Panc1 (cell line): ENCODE measurements at regions not wholly inside any gene's neighbourhood (a gene's known extent, or its start where the extent isn't known, plus 50 kb on each side); places are given as distances from the start of the nearest gene placed in this dataset.
"Not testable (repeated sequence)": the region's sequence is repeated elsewhere in the genome, so short reads cannot be mapped to it uniquely, and the experiment has no call there.

ENCODE experiments used
- ATAC-seq: fragments of 200-7000 bp; cut with Tn5 transposase; 2 replicates; pipeline ENCODE4 v1.9.1; 2020; ENCODE audit warnings: mild to moderate bottlenecking, moderate library complexity
- BruUV-seq: library from RNA; stranded (reverse); fragments of 400-500 nt; replicated peaks from 2 replicates; lab custom pipeline; 2021; lab: Mats Ljungman, UMichigan
- CTCF ChIA-PET: fragments of 300-600 bp; sonication (Branson Sonifier 250); formaldehyde crosslinking; loops from one replicate; lab custom pipeline; 2022; ENCODE audit warnings: antibody characterized with exemption; lab: Charles Lee
- POLR2A ChIA-PET: fragments of 300-600 bp; sonication (Branson Sonifier 250); formaldehyde crosslinking; loops from one replicate; lab custom pipeline; 2022; ENCODE audit warnings: antibody characterized with exemption; lab: Charles Lee
- DNase-seq: peaks from one replicate; pipeline ENCODE4 v3.0.0-alpha.2; 2010; ENCODE audit warnings: low read depth, low spot score
- H3K27ac ChIP-seq: 2 replicates; pipeline ENCODE4 v1.5.1; 2011; ENCODE audit warnings: mild to moderate bottlenecking, low read length, inconsistent platforms
- H3K27me3 ChIP-seq: fragments of 200-500 bp; sonication (Bioruptor generic); 2 replicates; pipeline ENCODE4 v1.6.0; 2014; ENCODE audit warnings: low read length, inconsistent platforms; ENCODE audit not compliant: control insufficient read depth, insufficient read depth
- H3K36me3 ChIP-seq: fragments of 200-500 bp; sonication (Bioruptor generic); 2 replicates; pipeline ENCODE4 v1.5.1; 2014; ENCODE audit warnings: inconsistent platforms, mild to moderate bottlenecking, low read length, moderate library complexity; ENCODE audit not compliant: control insufficient read depth, insufficient read depth
- H3K4me1 ChIP-seq: 2 replicates; pipeline ENCODE4 v1.5.1; 2011; ENCODE audit warnings: inconsistent platforms, mild to moderate bottlenecking, low read length, moderate library complexity; ENCODE audit not compliant: control insufficient read depth, insufficient read depth
- H3K4me3 ChIP-seq, 2 experiments: 2 replicates each; pipeline ENCODE4 v1.5.1; 2011 to 2012; ENCODE audit warnings: low read depth in 2 of 2, low read length in 2 of 2, mild to moderate bottlenecking in 2 of 2, inconsistent platforms in 1 of 2, moderate library complexity in 1 of 2
- H3K9me3 ChIP-seq: fragments of 200-500 bp; sonication (Bioruptor generic); 2 replicates; pipeline ENCODE4 v1.5.1; 2014; ENCODE audit warnings: low read depth, mild to moderate bottlenecking, inconsistent platforms, low read length, moderate library complexity; ENCODE audit not compliant: control insufficient read depth, insufficient read depth
- POLR2AphosphoS5 ChIP-seq: IDR thresholded peaks from 2 replicates; pipeline ENCODE4 v1.6.1; 2012; ENCODE audit warnings: mild to moderate bottlenecking, low read depth, low read length, moderate library complexity
- REST ChIP-seq, 2 experiments: IDR thresholded peaks; 2 replicates each; pipeline ENCODE4 v1.6.1; 2011 to 2012; ENCODE audit warnings: low read depth in 2 of 2, control low read depth in 1 of 2, low read length in 1 of 2, mild to moderate bottlenecking in 1 of 2, moderate library complexity in 1 of 2; ENCODE audit not compliant: insufficient read depth in 1 of 2
- SIN3A ChIP-seq: IDR thresholded peaks from 2 replicates; pipeline ENCODE4 v1.6.1; 2012; ENCODE audit warnings: low read depth, mild to moderate bottlenecking, low read length, moderate library complexity, borderline replicate concordance; ENCODE audit not compliant: insufficient read depth
- TCF7L2 ChIP-seq: IDR thresholded peaks from 2 replicates; pipeline ENCODE4 v1.6.1; 2011; ENCODE audit warnings: mild to moderate bottlenecking, low read depth, low read length, inconsistent platforms
- in situ Hi-C: cut with HindIII; loops from 2 replicates; pipeline ENCODE4 v1.10.0; 2016; ENCODE audit warnings: low sequenced_read_pairs, low pct_unique_long_range_greater_than_20kb
- intact Hi-C: fragments of 100-400 bp; cut with micrococcal nuclease; formaldehyde crosslinking; loops from one replicate; pipeline ENCODE4 v1.10.0; 2022; ENCODE audit not compliant: unreplicated experiment
- TF ChIP-seq, protein P1 (sequence below): fragments of 450-650 bp; IDR thresholded peaks from 2 replicates; pipeline ENCODE4 v1.5.1; 2017; ENCODE audit warnings: mild to moderate bottlenecking

DNA sequence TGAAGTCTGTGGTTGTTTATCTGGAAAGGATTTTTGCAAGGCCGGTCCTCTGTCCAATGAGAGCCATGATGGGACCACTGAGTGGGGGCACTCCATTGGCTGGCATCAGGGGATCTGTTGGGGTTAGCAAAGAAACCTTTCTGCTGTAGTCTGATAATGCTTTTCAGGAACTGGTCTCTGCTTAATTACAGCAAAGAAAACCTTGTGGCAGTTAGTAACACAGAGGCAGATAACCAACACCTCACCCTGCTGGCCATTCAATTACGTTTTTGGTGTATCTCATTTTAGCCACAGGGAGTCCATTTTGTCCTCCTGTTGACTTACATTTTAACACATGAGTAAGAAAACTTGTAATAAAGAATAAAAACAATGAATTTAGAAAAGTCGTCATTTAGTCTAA lies 629.3 kb upstream of the MDGA2 start:
- H3K27me3 ChIP-seq = no peaks in the 10 kb centered on the region
- no peaks in the 10 kb centered on the region for H3K4me1 ChIP-seq
- H3K4me3 ChIP-seq = no peak overlapping the region
- ChIA-PET POLR2A (no interaction called here), CTCF (no interaction called here)
- DNase-seq (no peak), ATAC-seq (no peak)
- TF ChIP-seq, protein P1, sequence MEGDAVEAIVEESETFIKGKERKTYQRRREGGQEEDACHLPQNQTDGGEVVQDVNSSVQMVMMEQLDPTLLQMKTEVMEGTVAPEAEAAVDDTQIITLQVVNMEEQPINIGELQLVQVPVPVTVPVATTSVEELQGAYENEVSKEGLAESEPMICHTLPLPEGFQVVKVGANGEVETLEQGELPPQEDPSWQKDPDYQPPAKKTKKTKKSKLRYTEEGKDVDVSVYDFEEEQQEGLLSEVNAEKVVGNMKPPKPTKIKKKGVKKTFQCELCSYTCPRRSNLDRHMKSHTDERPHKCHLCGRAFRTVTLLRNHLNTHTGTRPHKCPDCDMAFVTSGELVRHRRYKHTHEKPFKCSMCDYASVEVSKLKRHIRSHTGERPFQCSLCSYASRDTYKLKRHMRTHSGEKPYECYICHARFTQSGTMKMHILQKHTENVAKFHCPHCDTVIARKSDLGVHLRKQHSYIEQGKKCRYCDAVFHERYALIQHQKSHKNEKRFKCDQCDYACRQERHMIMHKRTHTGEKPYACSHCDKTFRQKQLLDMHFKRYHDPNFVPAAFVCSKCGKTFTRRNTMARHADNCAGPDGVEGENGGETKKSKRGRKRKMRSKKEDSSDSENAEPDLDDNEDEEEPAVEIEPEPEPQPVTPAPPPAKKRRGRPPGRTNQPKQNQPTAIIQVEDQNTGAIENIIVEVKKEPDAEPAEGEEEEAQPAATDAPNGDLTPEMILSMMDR = no peak
- no peak for TF ChIP-seq SIN3A
- no peak for TF ChIP-seq POLR2AphosphoS5
- TF ChIP-seq TCF7L2 = no peak
- no peak for TF ChIP-seq REST (IDR thresholded peaks at IDR 0.05; ENCODE audit: insufficient read depth in 1 of 2, low read depth in 2 of 2, low read length in 1 of 2)
- no peaks in the 10 kb centered on the region for H3K36me3 ChIP-seq
- no peaks in the 10 kb centered on the region for H3K9me3 ChIP-seq
- no peak overlapping the region for H3K27ac ChIP-seq
- intact Hi-C loops = no loop called here
- no TSS peak for BruUV-seq
- in situ Hi-C loops = no loop called here

DNA sequence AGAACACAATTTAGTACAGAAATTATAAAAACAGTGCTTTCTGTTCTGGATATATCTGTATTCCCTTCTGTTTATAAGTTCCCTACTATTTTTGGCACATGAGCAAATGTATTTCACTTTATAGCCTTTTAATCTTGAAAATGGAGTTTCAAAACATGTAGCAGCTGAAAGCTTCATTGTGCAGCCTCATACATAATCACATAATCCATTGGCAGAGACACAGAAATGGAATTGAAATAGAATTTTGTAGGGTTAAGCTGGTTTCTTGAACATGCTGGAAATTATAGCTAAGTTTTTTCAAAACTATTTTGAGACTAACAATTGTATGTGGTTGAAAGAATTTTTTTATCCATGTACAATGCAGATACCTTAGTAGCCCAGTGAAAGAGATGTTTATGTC lies 614.3 kb upstream of the MDGA2 start:
- ATAC-seq (no peak), DNase-seq (no peak)
- ChIA-PET POLR2A (interaction anchor here (0.5 kb wide), 1 partner anchor 317 kb away, joined by 8 read pairs; no protein-coding TSS in a partner anchor), CTCF (no interaction called here)
- TF ChIP-seq REST (IDR thresholded peaks at IDR 0.05; ENCODE audit: insufficient read depth in 1 of 2, low read depth in 2 of 2, low read length in 1 of 2) (no peak), TCF7L2 (no peak), POLR2AphosphoS5 (no peak), SIN3A (no peak)
- TF ChIP-seq, protein P1 = no peak
- intact Hi-C loops = no loop called here
- H3K27me3 ChIP-seq = no peaks in the 10 kb centered on the region
- no peaks in the 10 kb centered on the region for H3K4me1 ChIP-seq
- H3K36me3 ChIP-seq = no peaks in the 10 kb centered on the region
- no peak overlapping the region for H3K27ac ChIP-seq
- no peaks in the 10 kb centered on the region for H3K9me3 ChIP-seq
- in situ Hi-C loops = no loop called here
- no TSS peak for BruUV-seq
- no peak overlapping the region for H3K4me3 ChIP-seq

DNA sequence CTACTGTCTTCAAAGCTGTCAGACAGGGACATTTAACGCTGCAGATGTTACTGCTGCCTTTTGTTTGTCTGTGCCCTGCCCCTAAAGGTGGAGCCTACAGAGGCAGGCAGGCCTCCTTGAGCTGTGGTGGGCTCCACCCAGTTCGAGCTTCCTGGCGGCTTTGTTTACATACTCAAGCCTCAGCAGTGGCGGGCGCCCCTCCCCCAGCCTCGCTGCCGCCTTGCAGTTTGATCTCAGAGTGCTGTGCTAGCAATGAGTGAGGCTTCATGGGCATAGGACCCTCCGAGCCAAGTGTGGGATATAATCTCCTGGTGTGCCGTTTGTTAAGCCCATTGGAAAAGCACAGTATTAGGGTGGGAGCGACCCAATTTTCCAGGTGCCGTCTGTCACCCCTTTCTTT lies 609.8 kb upstream of the MDGA2 start:
- ATAC-seq, POLR2A ChIA-PET, H3K27ac ChIP-seq, CTCF ChIA-PET, intact Hi-C loops, H3K4me1 ChIP-seq, H3K4me3 ChIP-seq, H3K36me3 ChIP-seq, H3K9me3 ChIP-seq, DNase-seq, in situ Hi-C loops, H3K27me3 ChIP-seq, BruUV-seq: not testable (repeated sequence)
